Activated CD4-positive, alpha-beta memory T cell treated with anti-CD3 and anti-CD28 coated beads, Interleukin-2, amount 10 ng/mL, durations not matched to agents 7 days and 5 days (primary cell): ENCODE measurements at regions not wholly inside any gene's neighbourhood (a gene's known extent, or its start where the extent isn't known, plus 50 kb on each side); places are given as distances from the start of the nearest gene placed in this dataset.

Experiments used
- CTCF ChIA-PET: fragments of 350-600 bp; sonication (Branson Sonifier 250); formaldehyde crosslinking; loops from one replicate; lab custom pipeline; 2021; ENCODE audit warnings: antibody characterized with exemption, inconsistent platforms; lab: Charles Lee
- POLR2A ChIA-PET: fragments of 350-600 bp; sonication (Branson Sonifier 250); formaldehyde crosslinking; loops from one replicate; lab custom pipeline; 2021; ENCODE audit warnings: antibody characterized with exemption; lab: Charles Lee
- DNase-seq: peaks from one replicate; pipeline ENCODE4 v3.0.0-alpha.2; 2020
- H3K27ac Mint-ChIP-seq: one replicate; pipeline ENCODE4 v1.8.0; 2021; ENCODE audit warnings: mild to moderate bottlenecking, mixed read lengths
- H3K27me3 Mint-ChIP-seq: one replicate; pipeline ENCODE4 v1.8.0; 2021; ENCODE audit warnings: mixed read lengths
- H3K36me3 Mint-ChIP-seq: one replicate; pipeline ENCODE4 v1.8.0; 2021; ENCODE audit warnings: low read depth, mixed read lengths
- H3K4me1 Mint-ChIP-seq: one replicate; pipeline ENCODE4 v1.8.0; 2021; ENCODE audit warnings: mixed read lengths
- H3K4me3 Mint-ChIP-seq: one replicate; pipeline ENCODE4 v1.8.0; 2021; ENCODE audit warnings: mild to moderate bottlenecking, mixed read lengths
- H3K9me3 Mint-ChIP-seq: one replicate; pipeline ENCODE4 v1.8.0; 2021; ENCODE audit warnings: mixed read lengths

GRCh38 chr6:5922230-5922629, 84.5 kb downstream of the NRN1 start:
- Mint-ChIP-seq H3K27ac (no peak overlapping the region), H3K4me3 (no peak overlapping the region), H3K27me3 (peaks cover 6% of the 10 kb centered on the region), H3K9me3 (no peaks in the 10 kb centered on the region), H3K36me3 (no peaks in the 10 kb centered on the region), H3K4me1 (no peaks in the 10 kb centered on the region)
- ChIA-PET POLR2A (interaction anchor here (1.4 kb wide), 1 partner anchor 9 kb away, joined by 3 read pairs; no protein-coding TSS in a partner anchor), CTCF (no interaction called here)
- DNase-seq, result no peak

DNA sequence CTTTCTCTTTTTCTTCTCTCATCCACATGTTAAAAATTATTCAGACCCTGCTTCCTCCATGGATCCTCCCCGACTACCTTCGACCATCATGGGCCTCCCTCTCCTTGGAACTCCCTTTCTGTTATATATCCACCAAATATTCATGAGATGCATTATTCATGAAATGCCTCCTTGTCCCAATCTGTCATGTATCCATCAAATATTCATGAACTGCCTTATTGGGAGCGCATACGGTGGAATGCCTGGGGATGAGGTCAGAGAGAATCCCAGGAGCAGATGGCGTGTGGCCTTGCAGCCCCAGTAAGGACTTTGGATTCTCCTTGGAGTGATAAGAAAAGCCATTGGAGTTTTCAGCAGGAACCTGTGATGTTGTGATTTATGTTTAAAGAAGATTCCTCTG, 97.0 kb downstream of the NRN1 start:
- no peaks in the 10 kb centered on the region for H3K9me3 Mint-ChIP-seq
- no peak for DNase-seq
- POLR2A ChIA-PET, result no interaction called here
- H3K27ac Mint-ChIP-seq, result no peak overlapping the region
- no peaks in the 10 kb centered on the region for H3K36me3 Mint-ChIP-seq
- H3K4me1 Mint-ChIP-seq, result no peaks in the 10 kb centered on the region
- peaks cover 12% of the 10 kb centered on the region for H3K27me3 Mint-ChIP-seq
- H3K4me3 Mint-ChIP-seq, result no peak overlapping the region
- CTCF ChIA-PET, result no interaction called here

- CTCF ChIA-PET, result interaction anchor here (0.6 kb wide), 1 partner anchor 143 kb away, joined by 3 read pairs; no protein-coding TSS in a partner anchor
- Mint-ChIP-seq H3K4me3 (no peak overlapping the region), H3K27ac (no peak overlapping the region), H3K36me3 (no peaks in the 10 kb centered on the region), H3K27me3 (no peaks in the 10 kb centered on the region), H3K4me1 (no peaks in the 10 kb centered on the region), H3K9me3 (no peaks in the 10 kb centered on the region)
- no peak for DNase-seq
- POLR2A ChIA-PET, result no interaction called here
Observed at GRCh38 chr6:5906842-5907241, 99.9 kb downstream of the NRN1 start.

- H3K4me3 Mint-ChIP-seq, result no peak overlapping the region
- ChIA-PET POLR2A (no interaction called here), CTCF (interaction anchor here (0.5 to 0.6 kb wide), 2 partner anchors 142 to 225 kb away, joined by 3 to 4 read pairs; no protein-coding TSS in a partner anchor)
- H3K4me1 Mint-ChIP-seq, result no peaks in the 10 kb centered on the region
- no peaks in the 10 kb centered on the region for H3K27me3 Mint-ChIP-seq
- no peak overlapping the region for H3K27ac Mint-ChIP-seq
- no peaks in the 10 kb centered on the region for H3K36me3 Mint-ChIP-seq
- no peak for DNase-seq
- no peaks in the 10 kb centered on the region for H3K9me3 Mint-ChIP-seq
Observed at GRCh38 chr6:5906340-5906670, 100.4 kb downstream of the NRN1 start.

- H3K4me3 Mint-ChIP-seq, result no peak overlapping the region
- H3K9me3 Mint-ChIP-seq, result no peaks in the 10 kb centered on the region
- no peaks in the 10 kb centered on the region for H3K36me3 Mint-ChIP-seq
- no peak for DNase-seq
- no peaks in the 10 kb centered on the region for H3K4me1 Mint-ChIP-seq
- POLR2A ChIA-PET, result no interaction called here
- CTCF ChIA-PET, result interaction anchor here (0.5 kb wide), 1 partner anchor 226 kb away, joined by 4 read pairs; no protein-coding TSS in a partner anchor
- H3K27me3 Mint-ChIP-seq, result no peaks in the 10 kb centered on the region
- H3K27ac Mint-ChIP-seq, result no peak overlapping the region
Observed at GRCh38 chr6:5905431-5906339, 101.0 kb downstream of the NRN1 start.

DNA sequence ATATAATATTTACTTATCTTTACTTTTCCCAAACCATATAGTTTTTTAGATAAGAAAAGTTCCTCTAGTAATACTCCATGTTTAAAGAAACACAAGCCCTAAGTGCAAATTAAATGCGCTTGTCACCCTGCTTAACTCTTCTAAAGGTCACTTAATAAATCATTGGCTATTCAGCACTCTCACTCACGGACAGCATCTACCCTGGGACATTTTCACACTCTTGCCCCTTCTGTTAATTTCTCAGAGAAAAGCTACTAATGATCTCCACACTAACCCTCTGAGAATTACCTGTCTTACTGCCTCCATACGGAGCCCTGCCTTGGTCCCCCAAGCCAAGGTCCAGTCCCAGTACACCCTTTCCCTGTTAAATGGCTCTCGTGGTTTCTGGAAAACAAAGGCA, 102.2 kb downstream of the NRN1 start:
- no peaks in the 10 kb centered on the region for H3K27me3 Mint-ChIP-seq
- H3K36me3 Mint-ChIP-seq, result no peaks in the 10 kb centered on the region
- no peak overlapping the region for H3K27ac Mint-ChIP-seq
- DNase-seq, result no peak
- H3K4me3 Mint-ChIP-seq, result no peak overlapping the region
- no peaks in the 10 kb centered on the region for H3K9me3 Mint-ChIP-seq
- ChIA-PET POLR2A (no interaction called here), CTCF (no interaction called here)
- H3K4me1 Mint-ChIP-seq, result no peaks in the 10 kb centered on the region

GRCh38 chr6:5899216-5900045, 107.3 kb downstream of the NRN1 start:
- Mint-ChIP-seq H3K4me3 (no peak overlapping the region), H3K36me3 (no peaks in the 10 kb centered on the region), H3K27ac (no peak overlapping the region), H3K27me3 (peaks cover 1% of the 10 kb centered on the region), H3K4me1 (no peaks in the 10 kb centered on the region), H3K9me3 (no peaks in the 10 kb centered on the region)
- ChIA-PET POLR2A (no interaction called here), CTCF (no interaction called here)
- DNase-seq, result no peak

DNA sequence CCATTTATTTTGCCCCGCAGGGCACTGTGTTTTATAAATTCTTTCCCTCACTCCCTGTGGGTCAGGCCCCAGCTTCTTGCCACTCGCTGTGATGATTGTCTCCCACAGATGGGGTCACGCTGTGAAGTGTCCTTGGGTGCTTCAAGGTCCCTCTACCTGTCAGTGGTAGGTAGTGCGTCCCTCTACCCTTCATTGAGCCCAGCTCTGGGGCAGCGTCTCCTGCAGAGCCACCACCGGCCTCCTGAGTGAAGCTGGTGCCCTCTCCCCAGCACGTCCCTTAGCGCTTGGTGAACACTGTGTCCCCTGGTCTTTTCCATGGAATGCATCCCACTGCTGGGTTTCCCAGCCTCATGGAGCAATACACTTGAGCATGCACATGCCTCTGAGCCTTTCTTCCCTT, 108.2 kb downstream of the NRN1 start:
- Mint-ChIP-seq H3K27me3 (peaks cover 1% of the 10 kb centered on the region), H3K27ac (no peak overlapping the region), H3K36me3 (no peaks in the 10 kb centered on the region), H3K4me1 (no peaks in the 10 kb centered on the region), H3K4me3 (no peak overlapping the region), H3K9me3 (no peaks in the 10 kb centered on the region)
- POLR2A ChIA-PET, result no interaction called here
- CTCF ChIA-PET, result no interaction called here
- DNase-seq, result no peak

- Mint-ChIP-seq H3K4me1 (no peaks in the 10 kb centered on the region), H3K9me3 (no peaks in the 10 kb centered on the region), H3K27me3 (peaks cover 1% of the 10 kb centered on the region), H3K4me3 (no peak overlapping the region), H3K27ac (no peak overlapping the region), H3K36me3 (no peaks in the 10 kb centered on the region)
- ChIA-PET CTCF (no interaction called here), POLR2A (no interaction called here)
- DNase-seq, result no peak
Observed at GRCh38 chr6:5898102-5898501, 108.6 kb downstream of the NRN1 start.

DNA sequence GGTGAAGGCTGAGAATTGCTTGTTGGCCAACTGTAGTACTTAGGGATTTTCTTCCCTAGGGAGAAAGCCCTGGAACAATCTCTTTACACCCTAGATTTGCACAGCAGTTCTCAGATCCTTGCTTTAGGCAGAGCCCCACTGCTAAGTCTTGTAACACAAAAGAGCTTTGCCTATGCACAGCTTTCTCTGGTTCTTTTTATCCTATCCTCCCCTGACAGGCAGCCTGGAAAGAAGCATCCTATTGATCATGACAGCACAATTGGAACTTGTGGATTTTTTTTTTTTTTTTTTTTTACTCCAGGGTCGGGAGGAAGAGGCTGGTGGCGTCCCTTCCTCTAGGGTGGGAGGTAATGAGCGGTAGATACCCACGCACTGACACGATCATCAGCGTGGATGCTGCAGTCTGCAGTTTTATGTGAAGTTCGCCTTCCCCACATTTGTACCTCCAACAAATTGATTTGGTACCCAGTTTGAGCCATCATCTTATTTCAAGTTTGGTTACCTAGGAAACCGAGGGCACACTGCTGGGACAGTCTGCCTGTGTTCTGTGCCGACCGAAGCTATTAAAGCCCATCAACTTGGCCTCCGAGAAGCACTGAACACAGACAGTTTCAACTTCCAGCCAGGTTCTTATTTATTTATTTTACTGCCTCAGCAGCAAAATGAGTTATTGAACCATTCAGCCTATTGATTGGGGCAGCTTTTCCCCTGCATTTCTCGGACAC, 110.1 kb downstream of the NRN1 start:
- POLR2A ChIA-PET, result no interaction called here

GRCh38 chr6:5894357-5894756, 112.4 kb downstream of the NRN1 start:
- H3K27ac Mint-ChIP-seq, result no peak overlapping the region

More for the DNA sequence above, 110.1 kb downstream of the NRN1 start:
- H3K27ac Mint-ChIP-seq, result no peak overlapping the region
- DNase-seq, result no peak
- H3K27me3 Mint-ChIP-seq, result peaks cover 1% of the 10 kb centered on the region
- no peak overlapping the region for H3K4me3 Mint-ChIP-seq
- no peaks in the 10 kb centered on the region for H3K36me3 Mint-ChIP-seq
- CTCF ChIA-PET, result no interaction called here
- peaks cover 3% of the 10 kb centered on the region for H3K9me3 Mint-ChIP-seq
- H3K4me1 Mint-ChIP-seq, result peaks cover 5% of the 10 kb centered on the region

GRCh38 chr6:5893295-5893694, 113.4 kb downstream of the NRN1 start:
- no peak for DNase-seq
- Mint-ChIP-seq H3K27me3 (no peaks in the 10 kb centered on the region), H3K36me3 (no peaks in the 10 kb centered on the region), H3K9me3 (peaks cover 3% of the 10 kb centered on the region), H3K4me3 (no peak overlapping the region), H3K27ac (no peak overlapping the region), H3K4me1 (peaks cover 5% of the 10 kb centered on the region)
- CTCF ChIA-PET, result no interaction called here
- POLR2A ChIA-PET, result no interaction called here

More at GRCh38 chr6:5894357-5894756, 112.4 kb downstream of the NRN1 start:
- peaks cover 1% of the 10 kb centered on the region for H3K27me3 Mint-ChIP-seq
- H3K9me3 Mint-ChIP-seq, result peaks cover 3% of the 10 kb centered on the region
- DNase-seq, result no peak
- H3K4me1 Mint-ChIP-seq, result peaks cover 5% of the 10 kb centered on the region
- no peaks in the 10 kb centered on the region for H3K36me3 Mint-ChIP-seq
- ChIA-PET POLR2A (no interaction called here), CTCF (no interaction called here)
- H3K4me3 Mint-ChIP-seq, result no peak overlapping the region
